ENCODE measurements at regions not wholly inside any gene's neighbourhood (a gene's known extent, or its start where the extent isn't known, plus 50 kb on each side); places are given as distances from the start of the nearest gene placed in this dataset.

GRCh38 chr2:128549646-128550260 is 231.1 kb upstream of the HS6ST1 start:
- TF ChIP-seq, protein P1, sequence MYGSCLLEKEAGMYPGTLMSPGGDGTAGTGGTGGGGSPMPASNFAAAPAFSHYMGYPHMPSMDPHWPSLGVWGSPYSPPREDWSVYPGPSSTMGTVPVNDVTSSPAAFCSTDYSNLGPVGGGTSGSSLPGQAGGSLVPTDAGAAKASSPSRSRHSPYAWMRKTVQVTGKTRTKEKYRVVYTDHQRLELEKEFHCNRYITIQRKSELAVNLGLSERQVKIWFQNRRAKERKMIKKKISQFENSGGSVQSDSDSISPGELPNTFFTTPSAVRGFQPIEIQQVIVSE (CRISPR knock-in tag; IDR thresholded peaks at IDR 0.05; ENCODE audit: borderline replicate concordance) = no peak
- no peak for TF ChIP-seq EMX1 (CRISPR knock-in tag; IDR thresholded peaks at IDR 0.05)
- TF ChIP-seq OVOL2 (CRISPR knock-in tag; IDR thresholded peaks at IDR 0.05; ENCODE audit: borderline replicate concordance) = no peak
- TF ChIP-seq, protein P2, sequence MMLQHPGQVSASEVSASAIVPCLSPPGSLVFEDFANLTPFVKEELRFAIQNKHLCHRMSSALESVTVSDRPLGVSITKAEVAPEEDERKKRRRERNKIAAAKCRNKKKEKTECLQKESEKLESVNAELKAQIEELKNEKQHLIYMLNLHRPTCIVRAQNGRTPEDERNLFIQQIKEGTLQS (CRISPR knock-in tag; conservative IDR thresholded peaks at IDR 0.05) = no peak
- H3K4me3 Mint-ChIP-seq = no peak overlapping the region
- no peak overlapping the region for H3K27ac Mint-ChIP-seq
- peaks cover 18% of the 10 kb centered on the region for H3K4me1 Mint-ChIP-seq
- CTCF ChIA-PET = no interaction called here
- POLR2A ChIA-PET = no interaction called here
- ATAC-seq (peak; percentile 49; the same call in 1 of the 2 replicates), DNase-seq (ENCODE audit: low spot score) (no peak)
- H3K36me3 Mint-ChIP-seq = no peaks in the 10 kb centered on the region
- no peaks in the 10 kb centered on the region for H3K27me3 Mint-ChIP-seq (ENCODE audit: low read depth)
- peaks cover 16% of the 10 kb centered on the region for H3K9me3 Mint-ChIP-seq

- Mint-ChIP-seq H3K9me3 (peaks cover 16% of the 10 kb centered on the region), H3K36me3 (no peaks in the 10 kb centered on the region), H3K27me3 (ENCODE audit: low read depth) (no peaks in the 10 kb centered on the region; the same call in 1 of the 2 replicates), H3K27ac (no peak overlapping the region; the same call in 1 of the 2 replicates), H3K4me1 (peaks cover 15% of the 10 kb centered on the region), H3K4me3 (no peak overlapping the region)
- no peak for ATAC-seq
- POLR2A ChIA-PET = no interaction called here
- CTCF ChIA-PET = no interaction called here
- no peak for DNase-seq (ENCODE audit: low spot score)
- TF ChIP-seq ELF4 (CRISPR knock-in tag; IDR thresholded peaks at IDR 0.05; ENCODE audit: low read depth) (no peak), ZNF138 (CRISPR knock-in tag; conservative IDR thresholded peaks at IDR 0.05) (no peak)
- TF ChIP-seq, protein P3, sequence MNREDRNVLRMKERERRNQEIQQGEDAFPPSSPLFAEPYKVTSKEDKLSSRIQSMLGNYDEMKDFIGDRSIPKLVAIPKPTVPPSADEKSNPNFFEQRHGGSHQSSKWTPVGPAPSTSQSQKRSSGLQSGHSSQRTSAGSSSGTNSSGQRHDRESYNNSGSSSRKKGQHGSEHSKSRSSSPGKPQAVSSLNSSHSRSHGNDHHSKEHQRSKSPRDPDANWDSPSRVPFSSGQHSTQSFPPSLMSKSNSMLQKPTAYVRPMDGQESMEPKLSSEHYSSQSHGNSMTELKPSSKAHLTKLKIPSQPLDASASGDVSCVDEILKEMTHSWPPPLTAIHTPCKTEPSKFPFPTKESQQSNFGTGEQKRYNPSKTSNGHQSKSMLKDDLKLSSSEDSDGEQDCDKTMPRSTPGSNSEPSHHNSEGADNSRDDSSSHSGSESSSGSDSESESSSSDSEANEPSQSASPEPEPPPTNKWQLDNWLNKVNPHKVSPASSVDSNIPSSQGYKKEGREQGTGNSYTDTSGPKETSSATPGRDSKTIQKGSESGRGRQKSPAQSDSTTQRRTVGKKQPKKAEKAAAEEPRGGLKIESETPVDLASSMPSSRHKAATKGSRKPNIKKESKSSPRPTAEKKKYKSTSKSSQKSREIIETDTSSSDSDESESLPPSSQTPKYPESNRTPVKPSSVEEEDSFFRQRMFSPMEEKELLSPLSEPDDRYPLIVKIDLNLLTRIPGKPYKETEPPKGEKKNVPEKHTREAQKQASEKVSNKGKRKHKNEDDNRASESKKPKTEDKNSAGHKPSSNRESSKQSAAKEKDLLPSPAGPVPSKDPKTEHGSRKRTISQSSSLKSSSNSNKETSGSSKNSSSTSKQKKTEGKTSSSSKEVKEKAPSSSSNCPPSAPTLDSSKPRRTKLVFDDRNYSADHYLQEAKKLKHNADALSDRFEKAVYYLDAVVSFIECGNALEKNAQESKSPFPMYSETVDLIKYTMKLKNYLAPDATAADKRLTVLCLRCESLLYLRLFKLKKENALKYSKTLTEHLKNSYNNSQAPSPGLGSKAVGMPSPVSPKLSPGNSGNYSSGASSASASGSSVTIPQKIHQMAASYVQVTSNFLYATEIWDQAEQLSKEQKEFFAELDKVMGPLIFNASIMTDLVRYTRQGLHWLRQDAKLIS (CRISPR knock-in tag; IDR thresholded peaks at IDR 0.05; ENCODE audit: borderline replicate concordance) = no peak
Measured at GRCh38 chr2:128550389-128550788, 231.7 kb upstream of the HS6ST1 start.

DNA sequence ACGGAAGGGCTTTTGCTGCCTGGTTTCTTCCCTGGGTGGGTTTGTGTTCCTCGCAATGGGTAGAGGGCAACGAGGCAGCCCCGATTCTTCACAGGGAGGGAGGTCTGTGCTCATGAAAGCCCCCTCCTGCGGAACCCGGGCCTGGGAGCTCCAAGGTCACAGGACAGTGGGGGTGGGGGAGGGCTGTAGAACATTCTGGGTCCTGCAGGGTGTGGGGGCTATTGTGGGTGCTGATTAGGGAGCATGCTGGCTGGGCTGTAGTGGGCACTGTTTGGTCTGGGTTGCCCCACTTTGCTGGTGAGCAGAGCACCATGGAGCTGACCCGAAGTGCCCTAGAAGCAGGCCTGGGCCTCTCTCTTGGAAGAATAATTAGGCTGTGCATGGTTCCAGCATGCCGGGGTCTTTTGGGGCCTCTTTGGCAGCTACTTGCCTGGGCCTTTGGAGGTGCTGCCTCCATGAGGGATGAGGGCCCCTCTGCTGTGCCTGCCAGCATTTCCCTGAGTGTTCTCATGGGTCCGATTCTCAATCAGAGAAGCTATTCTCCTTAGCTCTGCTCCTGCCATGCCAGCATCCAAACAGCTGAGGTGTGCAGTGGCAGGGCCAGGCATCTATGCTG is 232.2 kb upstream of the HS6ST1 start:
- ATAC-seq (no peak), DNase-seq (ENCODE audit: low spot score) (no peak)
- H3K36me3 Mint-ChIP-seq = no peaks in the 10 kb centered on the region
- H3K4me1 Mint-ChIP-seq = peaks cover 15% of the 10 kb centered on the region
- ChIA-PET CTCF (interaction anchor here (1.0 to 1.4 kb wide), 2 partner anchors 41 to 186 kb away, joined by 3 read pairs; no protein-coding TSS in a partner anchor), POLR2A (no interaction called here)
- H3K4me3 Mint-ChIP-seq = no peak overlapping the region
- no peaks in the 10 kb centered on the region; the same call in 1 of the 2 replicates for H3K27me3 Mint-ChIP-seq (ENCODE audit: low read depth)
- TF ChIP-seq ZNF232 (CRISPR knock-in tag; IDR thresholded peaks at IDR 0.05) (no peak), MYBL2 (CRISPR knock-in tag; IDR thresholded peaks at IDR 0.05) (no peak), ERG (CRISPR knock-in tag; IDR thresholded peaks at IDR 0.05) (no peak), NR2C2 (CRISPR knock-in tag; IDR thresholded peaks at IDR 0.05) (no peak), GABPB1 (CRISPR knock-in tag; IDR thresholded peaks at IDR 0.05) (no peak), NFE2L1 (CRISPR knock-in tag; IDR thresholded peaks at IDR 0.05) (no peak), ZNF416 (CRISPR knock-in tag; IDR thresholded peaks at IDR 0.05) (no peak), HMGA2 (CRISPR knock-in tag; IDR thresholded peaks at IDR 0.05) (no peak), USF1 (CRISPR knock-in tag; IDR thresholded peaks at IDR 0.05) (no peak), ZNF317 (CRISPR knock-in tag; IDR thresholded peaks at IDR 0.05; ENCODE audit: borderline replicate concordance, low read depth) (no peak), MAX (CRISPR knock-in tag; IDR thresholded peaks at IDR 0.05) (no peak)
- TF ChIP-seq, protein P4, sequence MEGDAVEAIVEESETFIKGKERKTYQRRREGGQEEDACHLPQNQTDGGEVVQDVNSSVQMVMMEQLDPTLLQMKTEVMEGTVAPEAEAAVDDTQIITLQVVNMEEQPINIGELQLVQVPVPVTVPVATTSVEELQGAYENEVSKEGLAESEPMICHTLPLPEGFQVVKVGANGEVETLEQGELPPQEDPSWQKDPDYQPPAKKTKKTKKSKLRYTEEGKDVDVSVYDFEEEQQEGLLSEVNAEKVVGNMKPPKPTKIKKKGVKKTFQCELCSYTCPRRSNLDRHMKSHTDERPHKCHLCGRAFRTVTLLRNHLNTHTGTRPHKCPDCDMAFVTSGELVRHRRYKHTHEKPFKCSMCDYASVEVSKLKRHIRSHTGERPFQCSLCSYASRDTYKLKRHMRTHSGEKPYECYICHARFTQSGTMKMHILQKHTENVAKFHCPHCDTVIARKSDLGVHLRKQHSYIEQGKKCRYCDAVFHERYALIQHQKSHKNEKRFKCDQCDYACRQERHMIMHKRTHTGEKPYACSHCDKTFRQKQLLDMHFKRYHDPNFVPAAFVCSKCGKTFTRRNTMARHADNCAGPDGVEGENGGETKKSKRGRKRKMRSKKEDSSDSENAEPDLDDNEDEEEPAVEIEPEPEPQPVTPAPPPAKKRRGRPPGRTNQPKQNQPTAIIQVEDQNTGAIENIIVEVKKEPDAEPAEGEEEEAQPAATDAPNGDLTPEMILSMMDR (IDR thresholded peaks at IDR 0.05) = no peak
- no peak overlapping the region for H3K27ac Mint-ChIP-seq
- peaks cover 16% of the 10 kb centered on the region for H3K9me3 Mint-ChIP-seq
